B cell (primary cell): ENCODE measurements at regions not wholly inside any gene's neighbourhood (a gene's known extent, or its start where the extent isn't known, plus 50 kb on each side); places are given as distances from the start of the nearest gene placed in this dataset.

ENCODE experiments used
- CTCF ChIP-seq: fragments of 200-600 bp; IDR thresholded peaks from one replicate; pipeline ENCODE4 v1.8.0; 2022; ENCODE audit warnings: antibody characterized with exemption, mild to moderate bottlenecking
- EZH2 ChIP-seq: IDR thresholded peaks from 2 replicates; pipeline ENCODE4 v1.6.1; 2012; ENCODE audit warnings: borderline replicate concordance, low read depth, mild to moderate bottlenecking, moderate library complexity, low read length; ENCODE audit not compliant: insufficient read depth, poor library complexity, severe bottlenecking

- TF ChIP-seq EZH2 (no peak), CTCF (no peak)
These were observed 214.9 kb upstream of the ITGA4 start for GRCh38 chr2:181242262-181242661.
